GM12891 (cell line): ENCODE measurements at regions not wholly inside any gene's neighbourhood (a gene's known extent, or its start where the extent isn't known, plus 50 kb on each side); places are given as distances from the start of the nearest gene placed in this dataset.

Experiments
- POLR2AphosphoS5 ChIP-seq: IDR thresholded peaks from 2 replicates; pipeline ENCODE4 v1.6.1; 2011; ENCODE audit warnings: low read depth, low read length, control low read depth
- TAF1 ChIP-seq: IDR thresholded peaks from 2 replicates; pipeline ENCODE4 v1.6.1; 2011; ENCODE audit warnings: low read depth, low read length, control low read depth

DNA sequence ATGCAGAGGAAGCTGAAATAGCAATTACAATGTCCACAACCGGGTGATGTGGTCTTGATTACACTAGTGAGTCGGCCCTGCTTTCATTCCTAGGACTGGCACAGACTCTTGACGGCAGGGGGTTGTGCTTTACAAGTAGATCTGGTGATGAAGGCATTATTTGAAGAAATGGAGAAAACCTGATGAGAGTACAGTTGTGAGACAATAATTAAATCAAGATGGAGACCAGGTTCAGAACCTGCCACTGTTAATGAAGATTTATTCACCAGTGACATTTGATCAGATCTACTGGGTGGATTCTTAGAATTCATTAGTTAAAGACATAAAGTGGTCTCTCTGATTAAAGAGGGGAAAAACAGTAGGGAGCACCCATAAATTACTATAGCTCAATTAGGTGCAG is 747.2 kb downstream of the STPG2 start:
- TF ChIP-seq TAF1, result no peak
- TF ChIP-seq POLR2AphosphoS5, result no peak
